RWPE2 (cell line): ENCODE measurements at regions not wholly inside any gene's neighbourhood (a gene's known extent, or its start where the extent isn't known, plus 50 kb on each side); places are given as distances from the start of the nearest gene placed in this dataset.

ENCODE experiments used
- ATAC-seq: fragments of 200-7000 bp; cut with Tn5 transposase; 3 replicates; pipeline ENCODE4 v1.9.1; 2021; ENCODE audit warnings: low read depth
- DNase-seq: peaks from one replicate; pipeline ENCODE4 v3.0.0-alpha.2; 2020; ENCODE audit warnings: low spot score
- H3K27ac ChIP-seq: fragments of 450-650 bp; 2 replicates; pipeline ENCODE4 v1.5.1; 2017; ENCODE audit warnings: mild to moderate bottlenecking; ENCODE audit not compliant: poor library complexity, severe bottlenecking
- H3K27me3 ChIP-seq: fragments of 250-450 bp; sonication (Bioruptor Pico); 2 replicates; pipeline ENCODE4 v1.5.1; 2021; ENCODE audit warnings: mild to moderate bottlenecking, moderate library complexity; ENCODE audit not compliant: insufficient read depth, poor library complexity, severe bottlenecking
- H3K36me3 ChIP-seq: fragments of 250-450 bp; sonication (Bioruptor Pico); 2 replicates; pipeline ENCODE4 v1.5.1; 2020; ENCODE audit warnings: low read depth, mild to moderate bottlenecking, moderate library complexity
- H3K4me1 ChIP-seq: fragments of 250-450 bp; sonication (Bioruptor Pico); 2 replicates; pipeline ENCODE4 v1.5.1; 2021; ENCODE audit warnings: mild to moderate bottlenecking, moderate library complexity; ENCODE audit not compliant: insufficient read depth, poor library complexity, severe bottlenecking
- H3K4me3 ChIP-seq: fragments of 250-450 bp; sonication (Bioruptor Pico); 2 replicates; pipeline ENCODE4 v1.5.1; 2021; ENCODE audit warnings: mild to moderate bottlenecking, moderate library complexity; ENCODE audit not compliant: severe bottlenecking
- H3K9me3 ChIP-seq: fragments of 250-450 bp; sonication (Bioruptor Pico); 2 replicates; pipeline ENCODE4 v1.5.1; 2021; ENCODE audit warnings: mild to moderate bottlenecking, moderate library complexity; ENCODE audit not compliant: severe bottlenecking
- CTCF ChIP-seq: fragments of 450-650 bp; IDR thresholded peaks from one replicate; pipeline ENCODE4 v1.5.1; 2017; ENCODE audit warnings: mild to moderate bottlenecking, moderate library complexity; ENCODE audit not compliant: poor library complexity, severe bottlenecking

GRCh38 chrX:68989456-68989855 is 160.6 kb downstream of the EFNB1 start:
- Histone ChIP-seq H3K27me3 (no peaks in the 10 kb centered on the region), H3K4me3 (no peak overlapping the region), H3K4me1 (no peaks in the 10 kb centered on the region), H3K36me3 (no peaks in the 10 kb centered on the region), H3K9me3 (no peaks in the 10 kb centered on the region), H3K27ac (no peak overlapping the region)
- TF ChIP-seq CTCF: no peak
- ATAC-seq: no peak
- DNase-seq: no peak

- Histone ChIP-seq H3K27ac (no peak overlapping the region), H3K4me3 (no peak overlapping the region), H3K4me1 (no peaks in the 10 kb centered on the region), H3K9me3 (no peaks in the 10 kb centered on the region), H3K27me3 (no peaks in the 10 kb centered on the region), H3K36me3 (no peaks in the 10 kb centered on the region)
- TF ChIP-seq CTCF: no peak
- no peak for DNase-seq
- no peak for ATAC-seq
Measured at GRCh38 chrX:68988865-68989264, 160.0 kb downstream of the EFNB1 start.

GRCh38 chrX:68985135-68985755 is 156.4 kb downstream of the EFNB1 start:
- TF ChIP-seq CTCF: no peak
- no peaks in the 10 kb centered on the region for H3K36me3 ChIP-seq
- DNase-seq (no peak), ATAC-seq (no peak)
- no peaks in the 10 kb centered on the region for H3K4me1 ChIP-seq
- H3K4me3 ChIP-seq: no peak overlapping the region
- no peaks in the 10 kb centered on the region for H3K9me3 ChIP-seq
- no peak overlapping the region for H3K27ac ChIP-seq
- H3K27me3 ChIP-seq: no peaks in the 10 kb centered on the region

GRCh38 chrX:68983004-68983857 is 154.4 kb downstream of the EFNB1 start:
- no peaks in the 10 kb centered on the region for H3K9me3 ChIP-seq
- no peak overlapping the region for H3K4me3 ChIP-seq
- H3K27me3 ChIP-seq: no peaks in the 10 kb centered on the region
- H3K36me3 ChIP-seq: no peaks in the 10 kb centered on the region
- DNase-seq (no peak), ATAC-seq (no peak)
- no peak overlapping the region for H3K27ac ChIP-seq
- no peak for TF ChIP-seq CTCF
- H3K4me1 ChIP-seq: no peaks in the 10 kb centered on the region

- no peaks in the 10 kb centered on the region for H3K4me1 ChIP-seq
- no peaks in the 10 kb centered on the region for H3K9me3 ChIP-seq
- no peak overlapping the region for H3K4me3 ChIP-seq
- no peaks in the 10 kb centered on the region for H3K27me3 ChIP-seq
- DNase-seq (no peak), ATAC-seq (no peak)
- no peak for TF ChIP-seq CTCF
- no peak overlapping the region for H3K27ac ChIP-seq
- no peaks in the 10 kb centered on the region for H3K36me3 ChIP-seq
Measured at GRCh38 chrX:68982476-68982875, 153.7 kb downstream of the EFNB1 start.
